BE2C (cell line): ENCODE measurements at regions not wholly inside any gene's neighbourhood (a gene's known extent, or its start where the extent isn't known, plus 50 kb on each side); places are given as distances from the start of the nearest gene placed in this dataset.

Experiments
- DNase-seq: peaks from one replicate; pipeline ENCODE4 v3.0.0-alpha.2; 2020
- H3K27me3 ChIP-seq: fragments of 250-450 bp; sonication (Bioruptor Pico); 2 replicates; pipeline ENCODE4 v1.5.1; 2020; ENCODE audit warnings: mild to moderate bottlenecking
- H3K36me3 ChIP-seq: fragments of 250-450 bp; sonication (Bioruptor Pico); 2 replicates; pipeline ENCODE4 v1.5.1; 2020; ENCODE audit warnings: mild to moderate bottlenecking
- H3K4me1 ChIP-seq: fragments of 250-450 bp; sonication (Bioruptor Pico); 2 replicates; pipeline ENCODE4 v1.5.1; 2020
- H3K4me3 ChIP-seq: 2 replicates; pipeline ENCODE4 v1.5.1; 2011; ENCODE audit warnings: low read depth, low read length
- H3K9me3 ChIP-seq: fragments of 250-450 bp; sonication (Bioruptor Pico); 2 replicates; pipeline ENCODE4 v1.5.1; 2020
- CTCF ChIP-seq: IDR thresholded peaks from 2 replicates; pipeline ENCODE4 v1.5.1; 2012; ENCODE audit warnings: mild to moderate bottlenecking, low read depth, low read length

DNA sequence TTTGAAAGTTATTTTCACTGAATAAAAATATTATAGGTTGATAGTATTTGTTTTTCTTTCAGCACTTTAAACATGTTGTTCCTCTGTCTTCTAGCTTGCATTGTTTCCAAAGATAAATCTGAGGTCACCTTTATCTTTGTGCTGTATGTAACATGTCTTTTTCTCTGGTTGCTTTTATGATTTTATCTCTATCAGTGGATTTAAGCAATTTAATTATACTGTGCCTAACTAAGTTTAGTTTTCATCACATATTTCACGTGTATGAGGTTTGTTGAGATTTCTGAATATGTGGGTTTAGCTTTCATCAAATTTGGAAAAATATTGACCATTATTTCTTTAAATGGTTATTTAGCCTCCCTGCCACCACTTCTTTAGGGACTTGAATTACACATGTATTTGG, 214.5 kb downstream of the SNX18 start:
- no peaks in the 10 kb centered on the region for H3K27me3 ChIP-seq
- H3K36me3 ChIP-seq: no peaks in the 10 kb centered on the region
- TF ChIP-seq CTCF: no peak
- H3K9me3 ChIP-seq: no peaks in the 10 kb centered on the region
- DNase-seq: no peak
- no peak overlapping the region for H3K4me3 ChIP-seq
- H3K4me1 ChIP-seq: peaks cover 22% of the 10 kb centered on the region

DNA sequence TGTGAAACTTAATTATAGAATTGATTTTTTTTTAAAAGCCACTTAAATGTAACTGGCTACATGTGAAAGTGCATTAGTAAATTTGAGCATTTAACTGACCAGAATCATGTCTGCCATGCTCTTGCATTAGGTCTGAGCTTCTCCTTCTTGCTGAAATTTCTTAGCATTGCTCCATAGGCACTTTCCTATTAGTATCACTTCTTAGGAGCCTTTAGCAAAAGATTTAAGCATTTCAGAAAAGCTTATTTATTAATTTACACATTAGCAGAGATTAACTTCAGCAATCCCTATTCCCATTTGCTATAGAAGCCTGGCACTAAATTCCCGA, 211.0 kb downstream of the SNX18 start:
- TF ChIP-seq CTCF: no peak
- no peaks in the 10 kb centered on the region for H3K9me3 ChIP-seq
- no peaks in the 10 kb centered on the region for H3K27me3 ChIP-seq
- H3K36me3 ChIP-seq: no peaks in the 10 kb centered on the region
- DNase-seq: no peak
- H3K4me1 ChIP-seq: peaks cover 22% of the 10 kb centered on the region
- no peak overlapping the region for H3K4me3 ChIP-seq

- peak; percentile 26 for DNase-seq
- H3K4me3 ChIP-seq: no peak overlapping the region
- H3K4me1 ChIP-seq: peaks cover 21% of the 10 kb centered on the region
- H3K9me3 ChIP-seq: no peaks in the 10 kb centered on the region
- H3K36me3 ChIP-seq: no peaks in the 10 kb centered on the region
- TF ChIP-seq CTCF: no peak
- H3K27me3 ChIP-seq: no peaks in the 10 kb centered on the region
Measured at GRCh38 chr5:54727874-54728587, 210.5 kb downstream of the SNX18 start.

DNA sequence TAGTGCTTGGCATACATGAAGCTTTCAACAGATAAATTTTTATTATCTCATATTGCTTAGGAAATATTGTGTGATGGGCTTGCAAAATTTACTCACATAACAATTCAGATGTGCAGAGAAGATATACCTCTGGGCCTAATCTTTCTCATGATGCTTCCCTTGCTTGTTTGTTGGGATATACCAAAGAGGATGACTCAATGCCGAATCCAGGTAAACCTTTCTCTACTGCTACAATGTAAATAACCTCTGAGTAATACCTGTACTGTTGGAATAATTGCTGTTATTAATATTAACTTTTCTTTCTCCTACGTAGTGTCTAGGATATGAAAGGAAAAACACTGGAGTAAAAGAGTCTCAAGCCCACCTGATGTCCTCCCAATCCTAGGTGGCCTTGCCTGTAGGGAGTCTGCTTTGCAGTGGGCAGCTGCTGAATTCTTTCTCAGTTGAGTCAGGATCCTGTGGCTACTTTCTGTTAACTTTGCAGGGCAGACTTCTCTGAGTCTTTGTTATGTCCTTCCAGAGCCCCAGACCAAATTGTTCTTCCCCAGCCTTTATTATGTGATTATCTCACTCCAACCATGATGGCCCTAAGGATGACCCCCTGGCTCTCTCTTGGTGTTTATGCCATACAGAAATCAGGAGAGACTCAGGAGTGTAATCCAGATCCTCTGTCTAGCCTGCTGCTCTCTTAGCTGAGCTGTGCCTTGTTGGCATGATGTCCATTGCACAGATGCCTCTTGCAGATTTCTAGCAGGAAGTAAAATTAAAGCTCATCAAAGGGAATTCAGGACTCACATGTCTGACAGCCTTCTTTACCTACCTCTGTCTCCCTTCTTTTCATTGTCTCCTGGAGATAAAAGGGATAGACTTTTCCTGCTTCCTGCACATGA, 208.1 kb downstream of the SNX18 start:
- H3K4me1 ChIP-seq: peaks cover 12% of the 10 kb centered on the region

DNA sequence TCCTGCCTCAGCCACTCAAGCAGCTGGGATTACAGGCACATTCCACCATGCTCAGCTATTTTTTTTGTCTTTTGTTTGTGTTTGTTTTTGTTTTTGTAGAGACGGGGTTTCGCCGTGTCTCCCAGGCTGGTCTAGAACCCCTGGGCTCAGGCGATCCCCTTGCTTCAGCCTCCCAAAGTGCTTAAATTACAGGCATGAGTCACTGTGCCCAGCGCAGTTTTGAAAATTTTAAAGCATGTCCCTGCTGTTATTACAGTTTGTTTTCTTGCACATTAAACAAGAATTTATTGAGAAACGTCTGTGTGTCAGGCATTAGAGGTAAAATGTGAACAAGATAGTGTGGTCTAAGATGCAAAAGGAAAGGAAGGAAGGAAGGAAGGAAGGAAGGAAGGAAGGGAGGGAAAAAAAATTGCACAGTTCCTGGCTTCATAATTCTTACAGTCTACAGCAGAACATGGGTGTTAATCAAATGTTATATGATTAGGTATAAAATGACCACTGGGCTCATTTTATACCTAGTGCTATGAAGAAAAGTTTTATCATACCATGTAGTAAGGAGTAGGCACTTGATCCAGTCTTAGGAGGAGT, 205.4 kb downstream of the SNX18 start:
- peaks cover 5% of the 10 kb centered on the region; the same call in 1 of the 2 replicates for H3K4me1 ChIP-seq
- no peaks in the 10 kb centered on the region for H3K36me3 ChIP-seq
- no peak overlapping the region for H3K4me3 ChIP-seq
- no peaks in the 10 kb centered on the region for H3K9me3 ChIP-seq
- no peaks in the 10 kb centered on the region for H3K27me3 ChIP-seq
- no peak for TF ChIP-seq CTCF
- no peak for DNase-seq

More for the DNA sequence above, 208.1 kb downstream of the SNX18 start:
- H3K36me3 ChIP-seq: no peaks in the 10 kb centered on the region
- no peaks in the 10 kb centered on the region for H3K9me3 ChIP-seq
- H3K27me3 ChIP-seq: no peaks in the 10 kb centered on the region
- H3K4me3 ChIP-seq: no peak overlapping the region
- DNase-seq: no peak
- no peak for TF ChIP-seq CTCF
